Osteoblast (primary cell): ENCODE measurements at regions not wholly inside any gene's neighbourhood (a gene's known extent, or its start where the extent isn't known, plus 50 kb on each side); places are given as distances from the start of the nearest gene placed in this dataset.

ENCODE experiments used
- DNase-seq: peaks from one replicate; pipeline ENCODE4 v3.0.0; 2011; ENCODE audit warnings: low spot score, mixed read lengths; ENCODE audit not compliant: insufficient read length; ENCODE audit errors: missing footprints
- H2AFZ ChIP-seq: 2 replicates; pipeline ENCODE4 v1.6.0; 2011; ENCODE audit warnings: mild to moderate bottlenecking, low read length
- H3K27ac ChIP-seq: 2 replicates; pipeline ENCODE4 v1.5.1; 2011; ENCODE audit warnings: mild to moderate bottlenecking, low read depth, low read length, moderate library complexity
- H3K27me3 ChIP-seq: 2 replicates; pipeline ENCODE4 v1.6.0; 2012; ENCODE audit warnings: mild to moderate bottlenecking, control low read depth, inconsistent platforms, low read length, moderate library complexity; ENCODE audit not compliant: insufficient read depth
- H3K36me3 ChIP-seq: 2 replicates; pipeline ENCODE4 v1.5.1; 2011; ENCODE audit warnings: mild to moderate bottlenecking, low read length, control low read depth, moderate library complexity; ENCODE audit not compliant: insufficient read depth
- H3K4me1 ChIP-seq: 2 replicates; pipeline ENCODE4 v1.5.1; 2011; ENCODE audit warnings: mild to moderate bottlenecking, low read length, control low read depth, moderate library complexity; ENCODE audit not compliant: insufficient read depth
- H3K4me2 ChIP-seq: 2 replicates; pipeline ENCODE4 v1.6.0; 2011; ENCODE audit warnings: mild to moderate bottlenecking, low read length; ENCODE audit not compliant: insufficient read depth
- H3K4me3 ChIP-seq: fragments of 200-600 bp; sonication (generic); 3 replicates; pipeline ENCODE4 v1.5.1; 2012; ENCODE audit warnings: mild to moderate bottlenecking, low read length, inconsistent platforms; ENCODE audit not compliant: insufficient read depth
- H3K79me2 ChIP-seq: 2 replicates; pipeline ENCODE4 v1.6.0; 2012; ENCODE audit warnings: mild to moderate bottlenecking, low read length, control low read depth, inconsistent platforms; ENCODE audit not compliant: insufficient read depth
- H3K9me3 ChIP-seq: 2 replicates; pipeline ENCODE4 v1.5.1; 2011; ENCODE audit warnings: low read depth, low read length, control low read depth
- H4K20me1 ChIP-seq: 2 replicates; pipeline ENCODE4 v1.6.0; 2012; ENCODE audit warnings: mild to moderate bottlenecking, low read length, control low read depth; ENCODE audit not compliant: insufficient read depth
- TF ChIP-seq, protein P1 (sequence below): IDR thresholded peaks from 2 replicates; pipeline ENCODE4 v1.5.1; 2011; ENCODE audit warnings: mild to moderate bottlenecking, low read depth, low read length, moderate library complexity; ENCODE audit errors: extremely low read depth

DNA sequence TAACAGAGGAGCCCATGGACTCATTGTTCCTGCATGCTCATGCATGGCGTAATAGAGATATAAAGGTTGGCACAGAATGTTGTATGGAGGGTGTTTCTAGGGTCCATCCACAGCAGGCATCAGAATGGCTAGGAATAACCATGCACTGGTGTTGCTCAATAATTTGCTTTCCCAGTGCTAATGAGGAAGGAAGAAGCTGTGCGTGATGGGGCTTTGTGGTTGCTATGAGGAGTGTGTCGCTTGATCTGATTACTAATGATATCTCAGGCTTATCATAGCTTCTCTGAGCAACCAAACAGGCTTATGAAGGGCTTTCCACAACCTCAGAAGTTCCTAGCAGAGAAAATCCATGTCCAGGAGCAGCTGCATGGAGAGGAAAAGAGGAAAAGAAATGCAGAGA, 151.3 kb upstream of the TRPC7 start:
- H3K79me2 ChIP-seq = no peaks in the 10 kb centered on the region
- no peak overlapping the region for H3K27ac ChIP-seq
- H3K36me3 ChIP-seq = no peaks in the 10 kb centered on the region
- no peaks in the 10 kb centered on the region for H3K27me3 ChIP-seq
- H3K4me2 ChIP-seq = no peak overlapping the region
- no peak for DNase-seq
- no peaks in the 10 kb centered on the region for H3K9me3 ChIP-seq
- TF ChIP-seq, protein P1, sequence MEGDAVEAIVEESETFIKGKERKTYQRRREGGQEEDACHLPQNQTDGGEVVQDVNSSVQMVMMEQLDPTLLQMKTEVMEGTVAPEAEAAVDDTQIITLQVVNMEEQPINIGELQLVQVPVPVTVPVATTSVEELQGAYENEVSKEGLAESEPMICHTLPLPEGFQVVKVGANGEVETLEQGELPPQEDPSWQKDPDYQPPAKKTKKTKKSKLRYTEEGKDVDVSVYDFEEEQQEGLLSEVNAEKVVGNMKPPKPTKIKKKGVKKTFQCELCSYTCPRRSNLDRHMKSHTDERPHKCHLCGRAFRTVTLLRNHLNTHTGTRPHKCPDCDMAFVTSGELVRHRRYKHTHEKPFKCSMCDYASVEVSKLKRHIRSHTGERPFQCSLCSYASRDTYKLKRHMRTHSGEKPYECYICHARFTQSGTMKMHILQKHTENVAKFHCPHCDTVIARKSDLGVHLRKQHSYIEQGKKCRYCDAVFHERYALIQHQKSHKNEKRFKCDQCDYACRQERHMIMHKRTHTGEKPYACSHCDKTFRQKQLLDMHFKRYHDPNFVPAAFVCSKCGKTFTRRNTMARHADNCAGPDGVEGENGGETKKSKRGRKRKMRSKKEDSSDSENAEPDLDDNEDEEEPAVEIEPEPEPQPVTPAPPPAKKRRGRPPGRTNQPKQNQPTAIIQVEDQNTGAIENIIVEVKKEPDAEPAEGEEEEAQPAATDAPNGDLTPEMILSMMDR = no peak
- H4K20me1 ChIP-seq = no peaks in the 10 kb centered on the region
- no peak overlapping the region for H2AFZ ChIP-seq
- H3K4me3 ChIP-seq = no peak overlapping the region
- H3K4me1 ChIP-seq = no peaks in the 10 kb centered on the region

- Histone ChIP-seq H3K27me3 (no peaks in the 10 kb centered on the region), H3K4me1 (no peaks in the 10 kb centered on the region), H2AFZ (no peak overlapping the region), H3K4me2 (no peak overlapping the region), H3K36me3 (no peaks in the 10 kb centered on the region), H3K9me3 (no peaks in the 10 kb centered on the region), H3K27ac (no peak overlapping the region), H3K4me3 (no peak overlapping the region), H4K20me1 (no peaks in the 10 kb centered on the region), H3K79me2 (no peaks in the 10 kb centered on the region)
- DNase-seq = no peak
- TF ChIP-seq, protein P1 = no peak
Measured at GRCh38 chr5:136513430-136513829, 148.1 kb upstream of the TRPC7 start.

- H3K4me1 ChIP-seq = no peaks in the 10 kb centered on the region
- no peak overlapping the region for H3K27ac ChIP-seq
- TF ChIP-seq, protein P1 = no peak
- H3K4me2 ChIP-seq = no peak overlapping the region
- no peak for DNase-seq
- H2AFZ ChIP-seq = no peak overlapping the region
- H3K36me3 ChIP-seq = no peaks in the 10 kb centered on the region
- no peaks in the 10 kb centered on the region for H3K79me2 ChIP-seq
- no peaks in the 10 kb centered on the region for H3K9me3 ChIP-seq
- no peak overlapping the region for H3K4me3 ChIP-seq
- no peaks in the 10 kb centered on the region for H4K20me1 ChIP-seq
- no peaks in the 10 kb centered on the region for H3K27me3 ChIP-seq
Measured at GRCh38 chr5:136511046-136511445, 145.7 kb upstream of the TRPC7 start.

- no peak for DNase-seq
- no peak overlapping the region for H3K4me2 ChIP-seq
- H3K36me3 ChIP-seq = no peaks in the 10 kb centered on the region
- H3K27ac ChIP-seq = no peak overlapping the region
- H3K79me2 ChIP-seq = no peaks in the 10 kb centered on the region
- TF ChIP-seq, protein P1 = no peak
- no peaks in the 10 kb centered on the region for H3K4me1 ChIP-seq
- H3K4me3 ChIP-seq = no peak overlapping the region
- H2AFZ ChIP-seq = no peak overlapping the region
- H4K20me1 ChIP-seq = no peaks in the 10 kb centered on the region
- no peaks in the 10 kb centered on the region for H3K9me3 ChIP-seq
- no peaks in the 10 kb centered on the region for H3K27me3 ChIP-seq
Measured at GRCh38 chr5:136510481-136510880, 145.1 kb upstream of the TRPC7 start.
